T-cell (primary cell): ENCODE measurements at regions not wholly inside any gene's neighbourhood (a gene's known extent, or its start where the extent isn't known, plus 50 kb on each side); places are given as distances from the start of the nearest gene placed in this dataset.
A peak's percentile ranks its signal among the peaks of the same experiment; 100 is the strongest.
"Not testable (repeated sequence)": the region's sequence is repeated elsewhere in the genome, so short reads cannot be mapped to it uniquely, and the experiment has no call there.

ENCODE experiments used
- ATAC-seq, 4 experiments: fragments of 200-7000 bp in 3 of 4; fragments of 150-1000 bp in 1 of 4; cut with Tn5 transposase; replicated peaks in 1 of 4; 1 replicate in 3 of 4; 2 replicates in 1 of 4; pipeline ENCODE4 v1.10.0; 2021; ENCODE audit warnings: moderate library complexity in 3 of 4, mild to moderate bottlenecking in 2 of 4, moderate number of reproducible peaks in 1 of 4
- CTCF ChIA-PET, 2 donors: fragments of 300-600 bp; sonication (Branson Sonifier 250); formaldehyde crosslinking; loops; one replicate each; lab custom pipeline; 2022; ENCODE audit warnings: antibody characterized with exemption in 2 of 2; lab: Charles Lee
- POLR2A ChIA-PET, 2 donors: fragments of 300-600 bp; sonication (Branson Sonifier 250); formaldehyde crosslinking; loops; one replicate each; lab custom pipeline; 2022; ENCODE audit warnings: antibody characterized with exemption in 2 of 2; lab: Charles Lee
- DNase-seq, 35 experiments: peaks; one replicate each; pipeline versions ENCODE4 v3.0.0 to v3.0.0-alpha.2; 2013 to 2023
- H3K27ac ChIP-seq: one replicate; pipeline ENCODE4 v1.5.1; 2013; ENCODE audit warnings: low read length
- H3K27me3 ChIP-seq, 2 experiments: replicated peaks in 1 of 2; 1 replicate in 1 of 2; 2 replicates in 1 of 2; pipeline versions ENCODE4 v1.6.1 to v1.7.0; 2013; ENCODE audit warnings: low read length in 1 of 2, mixed read lengths in 1 of 2; ENCODE audit not compliant: control insufficient read depth in 2 of 2, insufficient read depth in 2 of 2; ENCODE audit errors: extremely low read depth in 1 of 2
- H3K36me3 ChIP-seq, 2 donors: 1 replicate in 1 of 2; 2 replicates in 1 of 2; pipeline versions ENCODE4 v1.6.1 to v1.7.0; 2013; ENCODE audit warnings: low read length in 1 of 2; ENCODE audit not compliant: control insufficient read depth in 2 of 2, insufficient read depth in 1 of 2; ENCODE audit errors: extremely low read depth in 1 of 2
- H3K4me1 ChIP-seq, 2 experiments: 1 replicate in 1 of 2; 2 replicates in 1 of 2; pipeline versions ENCODE4 v1.6.1 to v1.7.0; 2013; ENCODE audit warnings: low read length in 2 of 2, mixed read lengths in 1 of 2; ENCODE audit not compliant: insufficient read depth in 2 of 2, control insufficient read depth in 1 of 2; ENCODE audit errors: extremely low read depth in 1 of 2
- H3K4me3 ChIP-seq, 2 donors: 1 replicate in 1 of 2; 2 replicates in 1 of 2; pipeline versions ENCODE4 v1.5.1 to v1.7.0; 2013; ENCODE audit warnings: mild to moderate bottlenecking in 2 of 2, low read length in 1 of 2, moderate library complexity in 1 of 2; ENCODE audit not compliant: control insufficient read depth in 1 of 2; ENCODE audit errors: extremely low read depth in 1 of 2
- H3K9me3 ChIP-seq: 2 replicates; pipeline ENCODE4 v1.7.0; 2013
- H3K27ac Mint-ChIP-seq, 2 donors: one replicate each; pipeline ENCODE4 v1.8.0; 2020 to 2021; ENCODE audit warnings: mild to moderate bottlenecking in 2 of 2, mixed read lengths in 2 of 2
- H3K27me3 Mint-ChIP-seq, 2 donors: one replicate each; pipeline ENCODE4 v1.8.0; 2021 to 2022; ENCODE audit warnings: mixed read lengths in 2 of 2
- H3K36me3 Mint-ChIP-seq: one replicate; pipeline ENCODE4 v1.8.0; 2021; ENCODE audit warnings: mixed read lengths
- H3K4me1 Mint-ChIP-seq, 3 donors: one replicate each; pipeline ENCODE4 v1.8.0; 2020 to 2022; ENCODE audit warnings: mixed read lengths in 3 of 3, mild to moderate bottlenecking in 1 of 3
- H3K4me3 Mint-ChIP-seq, 3 donors: one replicate each; pipeline ENCODE4 v1.8.0; 2020 to 2022; ENCODE audit warnings: mild to moderate bottlenecking in 3 of 3, mixed read lengths in 3 of 3, moderate library complexity in 3 of 3
- H3K9me3 Mint-ChIP-seq, 3 donors: one replicate each; pipeline ENCODE4 v1.8.0; 2020 to 2022; ENCODE audit warnings: mixed read lengths in 3 of 3
- WGBS: methylation state at CpG from one replicate; pipeline ENCODE4 v1.1.5; 2013; ENCODE audit warnings: missing lambda C conversion rate; ENCODE audit not compliant: insufficient coverage; 5-methylcytosine and 5-hydroxymethylcytosine counted together

GRCh38 chr15:70589728-70590127 lies 173.6 kb downstream of the UACA start:
- Histone ChIP-seq H3K9me3 (no peaks in the 10 kb centered on the region), H3K4me3 (no peak overlapping the region), H3K27ac (no peak overlapping the region), H3K27me3 (peaks cover 0 to 25% of the 10 kb centered on the region in 2 experiments), H3K4me1 (peaks cover 0 to 13% of the 10 kb centered on the region in 2 experiments), H3K36me3 (no peaks in the 10 kb centered on the region)
- Mint-ChIP-seq H3K36me3 (peaks cover 4% of the 10 kb centered on the region), H3K4me3 (no peak overlapping the region), H3K27me3 (peaks cover 21 to 23% of the 10 kb centered on the region in 2 donors), H3K27ac (no peak overlapping the region), H3K9me3 (peaks cover 8 to 10% (median 10%) of the 10 kb centered on the region in 3 donors), H3K4me1 (peaks cover 10 to 12% (median 11%) of the 10 kb centered on the region in 3 donors)
- POLR2A ChIA-PET = no interaction called here
- no CpG with 5 or more reads among the region's 4 CpGs for WGBS
- CTCF ChIA-PET = no interaction called here
- DNase-seq = no peak
- no peak for ATAC-seq

GRCh38 chr15:70589221-70589620 lies 174.1 kb downstream of the UACA start:
- POLR2A ChIA-PET = no interaction called here
- Histone ChIP-seq H3K27me3 (peaks cover 0 to 29% of the 10 kb centered on the region in 2 experiments), H3K4me1 (peaks cover 0 to 14% of the 10 kb centered on the region in 2 experiments), H3K9me3 (no peaks in the 10 kb centered on the region), H3K36me3 (no peaks in the 10 kb centered on the region), H3K27ac (no peak overlapping the region), H3K4me3 (no peak overlapping the region)
- ATAC-seq (no peak), DNase-seq (no peak)
- Mint-ChIP-seq H3K36me3 (peaks cover 4% of the 10 kb centered on the region), H3K4me3 (no peak overlapping the region), H3K9me3 (peaks cover 5 to 7% (median 6%) of the 10 kb centered on the region in 3 donors), H3K27me3 (peaks cover 21 to 28% of the 10 kb centered on the region in 2 donors), H3K27ac (no peak overlapping the region), H3K4me1 (peaks cover 10 to 14% (median 13%) of the 10 kb centered on the region in 3 donors)
- CTCF ChIA-PET = no interaction called here

- H3K36me3 ChIP-seq = no peaks in the 10 kb centered on the region
- H3K4me3 ChIP-seq = no peak overlapping the region
- H3K4me1 ChIP-seq = peaks cover 0 to 14% of the 10 kb centered on the region in 2 experiments
- H3K9me3 ChIP-seq = no peaks in the 10 kb centered on the region
- WGBS = 96% methylated on average over 2 of the region's 4 CpGs
- Mint-ChIP-seq H3K4me1 (peaks cover 10 to 16% (median 15%) of the 10 kb centered on the region in 3 donors), H3K4me3 (no peak overlapping the region), H3K27me3 (peaks cover 21 to 34% of the 10 kb centered on the region in 2 donors), H3K36me3 (no peaks in the 10 kb centered on the region), H3K27ac (no peak overlapping the region), H3K9me3 (peaks cover 0 to 6% (median 3%) of the 10 kb centered on the region in 3 donors)
- POLR2A ChIA-PET = interaction anchor here in 1 of 2 donors (0.9 kb wide), 1 partner anchor 1071 kb away, joined by 6 read pairs; no protein-coding TSS in a partner anchor
- CTCF ChIA-PET = no interaction called here
- no peak for ATAC-seq
- H3K27ac ChIP-seq = no peak overlapping the region
- no peak for DNase-seq
- peaks cover 0 to 30% of the 10 kb centered on the region in 2 experiments for H3K27me3 ChIP-seq
Observed at GRCh38 chr15:70588613-70589012, 174.7 kb downstream of the UACA start.

GRCh38 chr15:70587896-70588567 lies 175.3 kb downstream of the UACA start:
- peaks cover 0 to 14% of the 10 kb centered on the region in 2 experiments for H3K4me1 ChIP-seq
- no peak overlapping the region for H3K4me3 ChIP-seq
- peaks cover 21 to 34% of the 10 kb centered on the region in 2 donors for H3K27me3 Mint-ChIP-seq
- no peak for DNase-seq
- POLR2A ChIA-PET = interaction anchor here in 1 of 2 donors (0.9 kb wide), 1 partner anchor 1070 kb away, joined by 6 read pairs; no protein-coding TSS in a partner anchor
- peaks cover 0 to 32% of the 10 kb centered on the region in 2 experiments for H3K27me3 ChIP-seq
- ATAC-seq = no peak
- WGBS = 76% methylated on average over 8 of the region's 10 CpGs
- no peak overlapping the region for H3K27ac ChIP-seq
- no peak overlapping the region for H3K27ac Mint-ChIP-seq
- H3K4me3 Mint-ChIP-seq = no peak overlapping the region
- CTCF ChIA-PET = no interaction called here
- no peaks in the 10 kb centered on the region for H3K36me3 ChIP-seq
- H3K9me3 ChIP-seq = no peaks in the 10 kb centered on the region
- H3K4me1 Mint-ChIP-seq = peaks cover 10 to 16% (median 15%) of the 10 kb centered on the region in 3 donors
- H3K36me3 Mint-ChIP-seq = no peaks in the 10 kb centered on the region
- H3K9me3 Mint-ChIP-seq = peaks cover 0 to 3% (median 3%) of the 10 kb centered on the region in 3 donors

GRCh38 chr15:70587012-70587634 lies 176.2 kb downstream of the UACA start:
- H3K4me3 ChIP-seq, H3K36me3 ChIP-seq, H3K4me3 Mint-ChIP-seq, H3K36me3 Mint-ChIP-seq, H3K27ac ChIP-seq, ATAC-seq, H3K9me3 ChIP-seq, CTCF ChIA-PET, POLR2A ChIA-PET, H3K9me3 Mint-ChIP-seq, H3K27ac Mint-ChIP-seq, DNase-seq: not testable (repeated sequence)
- H3K4me1 ChIP-seq = peaks cover 0 to 14% of the 10 kb centered on the region in 2 experiments
- 94% methylated on average over 29 of the region's 40 CpGs for WGBS
- H3K27me3 ChIP-seq = peaks cover 0 to 32% of the 10 kb centered on the region in 2 experiments
- peaks cover 21 to 34% of the 10 kb centered on the region in 2 donors for H3K27me3 Mint-ChIP-seq
- peaks cover 10 to 16% (median 15%) of the 10 kb centered on the region in 3 donors for H3K4me1 Mint-ChIP-seq

- WGBS = 90% methylated on average over 20 of the region's 24 CpGs
- ChIA-PET CTCF (interaction anchor here in 1 of 2 donors (1.3 kb wide), 1 partner anchor 27 kb away, joined by 4 read pairs; no protein-coding TSS in a partner anchor), POLR2A (no interaction called here)
- Mint-ChIP-seq H3K9me3 (no peaks in the 10 kb centered on the region), H3K27ac (peak overlapping the region in 1 of 2 donors; percentile 28), H3K4me3 (peak overlapping the region in 2 of 3 donors; percentile 43 to 70), H3K4me1 (peaks cover 10 to 16% (median 15%) of the 10 kb centered on the region in 3 donors), H3K36me3 (no peaks in the 10 kb centered on the region), H3K27me3 (peaks cover 17 to 34% of the 10 kb centered on the region in 2 donors)
- DNase-seq (no peak), ATAC-seq (no peak)
- Histone ChIP-seq H3K27ac (no peak overlapping the region), H3K4me1 (peaks cover 0 to 14% of the 10 kb centered on the region in 2 experiments), H3K27me3 (peaks cover 0 to 32% of the 10 kb centered on the region in 2 experiments), H3K36me3 (no peaks in the 10 kb centered on the region), H3K9me3 (no peaks in the 10 kb centered on the region), H3K4me3 (no peak overlapping the region)
Observed at GRCh38 chr15:70586241-70586640, 177.1 kb downstream of the UACA start.
